ENCODE measurements at regions not wholly inside any gene's neighbourhood (a gene's known extent, or its start where the extent isn't known, plus 50 kb on each side); places are given as distances from the start of the nearest gene placed in this dataset.
"Not testable (repeated sequence)": the region's sequence is repeated elsewhere in the genome, so short reads cannot be mapped to it uniquely, and the experiment has no call there.

- Histone ChIP-seq H3K36me3 (no peaks in the 10 kb centered on the region), H3K4me1 (no peaks in the 10 kb centered on the region), H3K9me3 (peaks cover 0 to 55% (median 17%) of the 10 kb centered on the region in 11 donors), H3K27me3 (no peaks in the 10 kb centered on the region), H3K4me3 (no peak overlapping the region), H3K27ac (peak overlapping the region in 1 of 10 donors; percentile 29)
- ATAC-seq (peak in 2 of 8 donors; percentile 11 to 52), DNase-seq (no peak)
- intact Hi-C loops (cut with DNase I), result no loop called here
- no peak for TF ChIP-seq CTCF (IDR thresholded peaks at IDR 0.05)
- WGBS, 2 donors, result 32 to 35% methylated on average over 1 of the region's 1 CpG
Measured at GRCh38 chr2:208757364-208757763, 350.8 kb downstream of the PTH2R start.

- H3K9me3 ChIP-seq, ATAC-seq, H3K4me3 ChIP-seq, DNase-seq, H3K27ac ChIP-seq, H3K4me1 ChIP-seq, H3K27me3 ChIP-seq, H3K36me3 ChIP-seq: not testable (repeated sequence)
- intact Hi-C loops (cut with DNase I), result loop anchor here in 1 of 10 donors (10.0 kb wide), 1 partner anchor 308 kb away; no protein-coding TSS in a partner anchor
- 84 to 87% methylated on average over 2 of the region's 2 CpGs for WGBS, 2 donors
Measured at GRCh38 chr2:208773074-208773473, 366.5 kb downstream of the PTH2R start.

GRCh38 chr2:208781166-208781565, 374.6 kb downstream of the PTH2R start:
- TF ChIP-seq CTCF (IDR thresholded peaks at IDR 0.05), result no peak
- Histone ChIP-seq H3K27me3 (no peaks in the 10 kb centered on the region), H3K4me1 (no peaks in the 10 kb centered on the region), H3K4me3 (no peak overlapping the region), H3K27ac (no peak overlapping the region), H3K9me3 (peaks cover 0 to 11% (median 0%) of the 10 kb centered on the region in 11 donors), H3K36me3 (no peaks in the 10 kb centered on the region)
- intact Hi-C loops (cut with DNase I), result no loop called here
- DNase-seq (no peak), ATAC-seq (no peak)
- WGBS, 2 donors, result 38 to 41% methylated on average over 1 of the region's 1 CpG

- H3K27me3 ChIP-seq, result no peaks in the 10 kb centered on the region
- no peak for TF ChIP-seq CTCF (IDR thresholded peaks at IDR 0.05)
- no peaks in the 10 kb centered on the region for H3K36me3 ChIP-seq
- no peaks in the 10 kb centered on the region for H3K4me1 ChIP-seq
- 57 to 60% methylated on average over 6 of the region's 6 CpGs for WGBS, 2 donors
- H3K27ac ChIP-seq, result no peak overlapping the region
- no peak overlapping the region for H3K4me3 ChIP-seq
- intact Hi-C loops (cut with DNase I), result no loop called here
- peaks cover 0 to 11% (median 0%) of the 10 kb centered on the region in 11 donors for H3K9me3 ChIP-seq
- DNase-seq, result no peak
- ATAC-seq, result no peak
Measured at GRCh38 chr2:208782097-208782496, 375.5 kb downstream of the PTH2R start.

GRCh38 chr2:208783184-208783583, 376.6 kb downstream of the PTH2R start:
- no peak overlapping the region for H3K27ac ChIP-seq
- peaks cover 0 to 11% (median 0%) of the 10 kb centered on the region in 11 donors for H3K9me3 ChIP-seq
- DNase-seq (no peak), ATAC-seq (no peak)
- no peaks in the 10 kb centered on the region for H3K27me3 ChIP-seq
- TF ChIP-seq CTCF (IDR thresholded peaks at IDR 0.05), result peak in 4 of 9 donors; percentile 11 to 48 (median 20)
- no peaks in the 10 kb centered on the region for H3K4me1 ChIP-seq
- H3K4me3 ChIP-seq, result no peak overlapping the region
- no peaks in the 10 kb centered on the region for H3K36me3 ChIP-seq
- intact Hi-C loops (cut with DNase I), result no loop called here

- intact Hi-C loops (cut with DNase I); H3K4me1 ChIP-seq; H3K27ac ChIP-seq; DNase-seq; H3K36me3 ChIP-seq; ATAC-seq; H3K27me3 ChIP-seq; H3K4me3 ChIP-seq: not testable (repeated sequence)
- WGBS, 2 donors, result 85 to 87% methylated on average over 9 of the region's 9 CpGs
- peaks cover 0 to 11% (median 0%) of the 10 kb centered on the region in 11 donors for H3K9me3 ChIP-seq
Measured at GRCh38 chr2:208784774-208785173, 378.2 kb downstream of the PTH2R start.

Measured in heart right ventricle (tissue), 16 donors.